OCI-LY1 (cell line): ENCODE measurements at regions not wholly inside any gene's neighbourhood (a gene's known extent, or its start where the extent isn't known, plus 50 kb on each side); places are given as distances from the start of the nearest gene placed in this dataset.

Source experiments
- EZH2 ChIP-seq: fragments of 200-600 bp; sonication (generic), shearing (Covaris generic); IDR thresholded peaks from 2 replicates; pipeline ENCODE4 v1.8.0; 2017; ENCODE audit warnings: borderline replicate concordance, mixed run types, mild to moderate bottlenecking, antibody characterized with exemption, low read length, moderate library complexity, mixed read lengths
- TF ChIP-seq, protein P1 (sequence below): fragments of 200-600 bp; sonication (generic), shearing (Covaris generic); IDR thresholded peaks from 2 replicates; pipeline ENCODE4 v1.5.1; 2017; ENCODE audit warnings: mild to moderate bottlenecking, antibody characterized with exemption, low read length, moderate library complexity, mixed read lengths

DNA sequence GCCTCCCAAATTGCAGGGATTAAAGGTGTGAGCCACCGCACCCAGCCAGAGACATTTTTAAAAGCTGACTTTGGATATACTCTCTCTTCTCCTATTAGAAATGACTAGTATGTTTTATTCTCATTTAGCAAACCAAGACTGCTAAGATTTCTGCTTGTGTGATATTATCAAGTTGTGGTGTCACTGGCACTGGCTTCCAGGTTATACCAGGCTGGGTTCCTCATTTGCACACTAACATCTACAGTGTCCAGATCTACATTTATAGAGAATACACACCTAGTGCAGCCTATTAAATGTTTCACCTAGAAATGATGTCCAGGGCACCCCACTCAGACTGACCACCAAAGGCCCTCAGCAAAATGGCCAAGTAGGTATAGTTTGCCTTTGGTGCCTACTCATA is 49.9 kb upstream of the FOXN2 start:
- no peak for TF ChIP-seq EZH2
- TF ChIP-seq, protein P1, sequence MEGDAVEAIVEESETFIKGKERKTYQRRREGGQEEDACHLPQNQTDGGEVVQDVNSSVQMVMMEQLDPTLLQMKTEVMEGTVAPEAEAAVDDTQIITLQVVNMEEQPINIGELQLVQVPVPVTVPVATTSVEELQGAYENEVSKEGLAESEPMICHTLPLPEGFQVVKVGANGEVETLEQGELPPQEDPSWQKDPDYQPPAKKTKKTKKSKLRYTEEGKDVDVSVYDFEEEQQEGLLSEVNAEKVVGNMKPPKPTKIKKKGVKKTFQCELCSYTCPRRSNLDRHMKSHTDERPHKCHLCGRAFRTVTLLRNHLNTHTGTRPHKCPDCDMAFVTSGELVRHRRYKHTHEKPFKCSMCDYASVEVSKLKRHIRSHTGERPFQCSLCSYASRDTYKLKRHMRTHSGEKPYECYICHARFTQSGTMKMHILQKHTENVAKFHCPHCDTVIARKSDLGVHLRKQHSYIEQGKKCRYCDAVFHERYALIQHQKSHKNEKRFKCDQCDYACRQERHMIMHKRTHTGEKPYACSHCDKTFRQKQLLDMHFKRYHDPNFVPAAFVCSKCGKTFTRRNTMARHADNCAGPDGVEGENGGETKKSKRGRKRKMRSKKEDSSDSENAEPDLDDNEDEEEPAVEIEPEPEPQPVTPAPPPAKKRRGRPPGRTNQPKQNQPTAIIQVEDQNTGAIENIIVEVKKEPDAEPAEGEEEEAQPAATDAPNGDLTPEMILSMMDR: no peak
